ENCODE measurements at regions not wholly inside any gene's neighbourhood (a gene's known extent, or its start where the extent isn't known, plus 50 kb on each side); places are given as distances from the start of the nearest gene placed in this dataset.

- no peak for DNase-seq
Measured at GRCh38 chr2:224325941-224326340, 76.0 kb downstream of the FAM124B start.

- no peak for DNase-seq
Measured at GRCh38 chr2:224324604-224325003, 77.3 kb downstream of the FAM124B start.

GRCh38 chr2:224320660-224321059 is 81.2 kb downstream of the FAM124B start:
- DNase-seq: no peak

GRCh38 chr2:224319750-224320149 is 82.2 kb downstream of the FAM124B start:
- DNase-seq: no peak

GRCh38 chr2:224312741-224313140 is 89.2 kb downstream of the FAM124B start:
- DNase-seq: no peak

GRCh38 chr2:224310943-224311625 is 90.8 kb downstream of the FAM124B start:
- no peak for DNase-seq

- no peak for DNase-seq
Measured at GRCh38 chr2:224309176-224309575, 92.7 kb downstream of the FAM124B start.

- no peak for DNase-seq
Measured at GRCh38 chr2:224308272-224308911, 93.5 kb downstream of the FAM124B start.

- no peak for DNase-seq
Measured at GRCh38 chr2:224302952-224303351, 99.0 kb downstream of the FAM124B start.

- no peak for DNase-seq
Measured at GRCh38 chr2:224293976-224294375, 107.9 kb downstream of the FAM124B start.

- DNase-seq: no peak
Measured at GRCh38 chr2:224287531-224287930, 114.4 kb downstream of the FAM124B start.

GRCh38 chr2:224286923-224287322 is 115.0 kb downstream of the FAM124B start:
- no peak for DNase-seq

GRCh38 chr2:224284134-224284946 is 117.6 kb downstream of the FAM124B start:
- peak; percentile 20 for DNase-seq

- no peak for DNase-seq
Measured at GRCh38 chr2:224283466-224283965, 118.4 kb downstream of the FAM124B start.

- no peak for DNase-seq
Measured at GRCh38 chr2:224281374-224281773, 120.5 kb downstream of the FAM124B start.

- DNase-seq: no peak
Measured at GRCh38 chr2:224278531-224278930, 123.4 kb downstream of the FAM124B start.

GRCh38 chr2:224276251-224276650 is 125.7 kb downstream of the FAM124B start:
- no peak for DNase-seq

GRCh38 chr2:224272237-224272910 is 129.5 kb downstream of the FAM124B start:
- no peak for DNase-seq

GRCh38 chr2:224271617-224272236 is 130.2 kb downstream of the FAM124B start:
- no peak for DNase-seq

- DNase-seq: peak; percentile 33
Measured at GRCh38 chr2:224268441-224268840, 133.5 kb downstream of the FAM124B start.

- DNase-seq: no peak
Measured at GRCh38 chr2:224264259-224264658, 137.6 kb downstream of the FAM124B start.

GRCh38 chr2:224263571-224264043 is 138.3 kb downstream of the FAM124B start:
- no peak for DNase-seq
